ENCODE measurements at regions not wholly inside any gene's neighbourhood (a gene's known extent, or its start where the extent isn't known, plus 50 kb on each side); places are given as distances from the start of the nearest gene placed in this dataset.

- H3K4me1 Mint-ChIP-seq (ENCODE audit: low read depth), result peaks cover 19% of the 10 kb centered on the region
- no peak for DNase-seq (ENCODE audit: low spot score, unreplicated experiment)
- no peak for TF ChIP-seq CTCF (IDR thresholded peaks at IDR 0.05; ENCODE audit: unreplicated experiment)
- H3K27ac Mint-ChIP-seq, result no peak overlapping the region
- no peak overlapping the region for H3K4me3 Mint-ChIP-seq (ENCODE audit: low read depth)
- H3K27me3 Mint-ChIP-seq, result peaks cover 4% of the 10 kb centered on the region
- H3K9me3 Mint-ChIP-seq (ENCODE audit: low read depth), result no peaks in the 10 kb centered on the region
- H3K36me3 Mint-ChIP-seq (ENCODE audit: insufficient read depth), result no peaks in the 10 kb centered on the region
Observed at GRCh38 chr21:38951095-38951730, 145.5 kb downstream of the ETS2 start.

GRCh38 chr21:38950435-38951094 lies 144.8 kb downstream of the ETS2 start:
- no peak for DNase-seq (ENCODE audit: low spot score, unreplicated experiment)
- H3K27me3 Mint-ChIP-seq, result peaks cover 6% of the 10 kb centered on the region
- H3K4me3 Mint-ChIP-seq (ENCODE audit: low read depth), result no peak overlapping the region
- H3K9me3 Mint-ChIP-seq (ENCODE audit: low read depth), result no peaks in the 10 kb centered on the region
- no peaks in the 10 kb centered on the region for H3K36me3 Mint-ChIP-seq (ENCODE audit: insufficient read depth)
- H3K27ac Mint-ChIP-seq, result no peak overlapping the region
- TF ChIP-seq CTCF (IDR thresholded peaks at IDR 0.05; ENCODE audit: unreplicated experiment), result no peak
- H3K4me1 Mint-ChIP-seq (ENCODE audit: low read depth), result peaks cover 17% of the 10 kb centered on the region

- Mint-ChIP-seq H3K4me3 (ENCODE audit: low read depth) (no peak overlapping the region), H3K27me3 (peaks cover 6% of the 10 kb centered on the region), H3K4me1 (ENCODE audit: low read depth) (peaks cover 8% of the 10 kb centered on the region), H3K36me3 (ENCODE audit: insufficient read depth) (no peaks in the 10 kb centered on the region), H3K27ac (no peak overlapping the region), H3K9me3 (ENCODE audit: low read depth) (no peaks in the 10 kb centered on the region)
- DNase-seq (ENCODE audit: low spot score, unreplicated experiment), result no peak
- no peak for TF ChIP-seq CTCF (IDR thresholded peaks at IDR 0.05; ENCODE audit: unreplicated experiment)
Observed at GRCh38 chr21:38949070-38949380, 143.3 kb downstream of the ETS2 start.

GRCh38 chr21:38948377-38949069 lies 142.8 kb downstream of the ETS2 start:
- Mint-ChIP-seq H3K36me3 (ENCODE audit: insufficient read depth) (no peaks in the 10 kb centered on the region), H3K4me1 (ENCODE audit: low read depth) (peaks cover 3% of the 10 kb centered on the region), H3K27ac (no peak overlapping the region), H3K4me3 (ENCODE audit: low read depth) (no peak overlapping the region), H3K9me3 (ENCODE audit: low read depth) (no peaks in the 10 kb centered on the region), H3K27me3 (peaks cover 6% of the 10 kb centered on the region)
- no peak for TF ChIP-seq CTCF (IDR thresholded peaks at IDR 0.05; ENCODE audit: unreplicated experiment)
- no peak for DNase-seq (ENCODE audit: low spot score, unreplicated experiment)

GRCh38 chr21:38945545-38946245 lies 140.0 kb downstream of the ETS2 start:
- TF ChIP-seq CTCF (IDR thresholded peaks at IDR 0.05; ENCODE audit: unreplicated experiment), result no peak
- H3K4me1 Mint-ChIP-seq (ENCODE audit: low read depth), result peaks cover 3% of the 10 kb centered on the region
- H3K36me3 Mint-ChIP-seq (ENCODE audit: insufficient read depth), result no peaks in the 10 kb centered on the region
- no peak overlapping the region for H3K4me3 Mint-ChIP-seq (ENCODE audit: low read depth)
- DNase-seq (ENCODE audit: low spot score, unreplicated experiment), result no peak
- peaks cover 6% of the 10 kb centered on the region for H3K27me3 Mint-ChIP-seq
- no peak overlapping the region for H3K27ac Mint-ChIP-seq
- H3K9me3 Mint-ChIP-seq (ENCODE audit: low read depth), result no peaks in the 10 kb centered on the region

Measured in progenitor cell of endocrine pancreas (in vitro differentiated cells).